Fibroblast of peridontal ligament (primary cell): ENCODE measurements at regions not wholly inside any gene's neighbourhood (a gene's known extent, or its start where the extent isn't known, plus 50 kb on each side); places are given as distances from the start of the nearest gene placed in this dataset.
"Not testable (repeated sequence)": the region's sequence is repeated elsewhere in the genome, so short reads cannot be mapped to it uniquely, and the experiment has no call there.

Source experiments
- DNase-seq: peaks from one replicate; pipeline ENCODE4 v3.0.0-alpha.2; 2010; ENCODE audit errors: extremely low read depth

- no peak for DNase-seq
These were observed 171.8 kb upstream of the GSE1 start for GRCh38 chr16:85441189-85441889.

DNA sequence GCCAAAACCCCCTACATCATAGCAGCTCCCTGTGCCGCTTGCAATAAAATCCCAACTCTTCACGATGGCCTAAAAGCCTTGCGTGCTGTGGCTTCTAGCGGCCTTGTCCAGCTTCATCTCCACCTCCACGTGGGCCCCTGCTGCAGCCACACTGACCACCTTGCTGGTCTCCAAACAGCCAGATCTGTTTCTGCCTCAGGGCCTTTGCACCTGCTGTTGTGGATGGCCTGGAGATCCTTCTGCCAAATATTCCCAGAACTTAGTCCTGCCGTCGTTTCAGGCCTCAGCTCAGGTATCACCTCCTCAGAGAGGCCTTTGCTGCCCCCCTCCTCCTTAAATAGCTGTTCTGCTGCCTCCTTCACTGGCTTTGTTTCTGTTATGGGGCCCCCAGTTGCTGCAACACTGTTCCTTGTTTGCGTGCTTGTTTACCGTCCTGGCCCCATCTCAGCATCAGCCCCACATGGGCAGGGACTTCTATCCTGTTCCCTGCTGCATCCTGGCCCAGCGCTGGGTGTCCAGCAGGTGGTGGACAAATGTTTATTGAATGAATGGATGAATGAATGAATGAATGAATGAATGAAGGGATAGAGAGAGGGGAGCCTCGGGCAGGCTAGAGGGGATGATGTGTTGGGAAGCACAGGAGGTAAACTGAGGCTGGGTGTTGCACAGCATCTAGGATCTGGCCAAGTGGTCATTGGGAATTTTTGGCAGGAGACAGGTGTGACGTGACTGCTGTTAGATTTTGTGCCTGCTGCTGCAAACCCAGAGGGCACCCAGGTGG lies 171.0 kb upstream of the GSE1 start:
- DNase-seq = no peak

- DNase-seq = no peak
These were observed 170.0 kb upstream of the GSE1 start for GRCh38 chr16:85443116-85443515.

- no peak for DNase-seq
These were observed 169.6 kb upstream of the GSE1 start for GRCh38 chr16:85443531-85443930.

GRCh38 chr16:85445064-85445778 lies 167.9 kb upstream of the GSE1 start:
- no peak for DNase-seq

DNA sequence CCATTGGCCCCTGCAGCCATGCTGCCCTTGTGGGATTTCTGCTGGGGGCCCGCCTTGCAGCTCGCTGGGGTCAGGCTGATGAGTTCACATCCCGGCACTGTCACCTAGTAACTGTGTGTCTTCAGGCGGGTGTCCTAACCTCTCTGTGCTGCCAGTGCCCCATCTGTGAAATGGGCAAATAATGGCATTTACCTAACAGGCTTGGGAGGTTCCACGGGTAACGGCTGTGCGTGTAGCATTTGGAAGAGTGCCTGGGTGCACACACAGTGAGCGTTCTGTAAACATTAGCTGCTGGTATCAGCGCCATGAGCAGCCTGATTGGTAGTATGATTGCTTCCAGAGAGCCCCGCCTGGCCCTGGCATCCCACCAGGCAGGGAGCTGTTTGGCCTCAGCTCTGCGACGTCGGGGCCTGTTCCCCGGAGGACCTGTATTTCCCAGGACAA lies 167.3 kb upstream of the GSE1 start:
- DNase-seq = peak; percentile 45

DNA sequence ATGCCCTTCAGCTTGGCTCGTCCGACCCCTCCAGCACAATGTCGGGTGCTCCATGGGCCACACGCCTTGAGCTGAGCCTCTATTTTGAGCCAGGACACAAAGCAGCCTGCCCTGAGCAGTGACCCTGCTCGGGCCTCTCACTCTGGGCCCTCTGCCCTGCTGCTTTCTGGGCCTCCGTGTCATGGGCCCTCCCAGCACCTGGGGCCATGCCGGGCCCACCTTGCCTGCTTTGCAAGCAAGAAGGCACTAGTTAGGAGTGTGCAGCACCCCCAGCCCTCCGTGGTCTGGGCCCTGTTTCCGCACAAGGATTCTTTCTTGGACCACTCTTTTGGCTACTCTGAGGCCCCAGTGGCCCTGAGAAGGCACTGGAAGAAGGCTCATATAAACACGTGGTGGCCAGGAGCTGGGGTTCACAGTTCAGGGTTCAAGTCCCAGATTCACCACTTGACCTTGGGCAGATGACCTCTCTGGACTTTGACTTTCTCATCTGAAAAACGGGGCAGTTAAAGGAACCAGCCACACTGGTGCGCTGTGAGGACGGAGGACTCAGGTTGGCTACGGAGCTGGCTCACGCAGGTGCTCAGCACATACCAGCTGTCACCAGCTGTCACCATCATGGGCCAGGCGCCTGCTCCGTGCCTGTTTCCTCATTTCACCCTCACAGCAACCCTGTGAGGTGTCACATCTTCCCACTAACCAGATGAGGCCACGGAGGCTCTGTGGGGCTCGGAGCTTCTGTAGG lies 166.0 kb upstream of the GSE1 start:
- DNase-seq = no peak

- no peak for DNase-seq
These were observed 165.3 kb upstream of the GSE1 start for GRCh38 chr16:85447693-85448313.

DNA sequence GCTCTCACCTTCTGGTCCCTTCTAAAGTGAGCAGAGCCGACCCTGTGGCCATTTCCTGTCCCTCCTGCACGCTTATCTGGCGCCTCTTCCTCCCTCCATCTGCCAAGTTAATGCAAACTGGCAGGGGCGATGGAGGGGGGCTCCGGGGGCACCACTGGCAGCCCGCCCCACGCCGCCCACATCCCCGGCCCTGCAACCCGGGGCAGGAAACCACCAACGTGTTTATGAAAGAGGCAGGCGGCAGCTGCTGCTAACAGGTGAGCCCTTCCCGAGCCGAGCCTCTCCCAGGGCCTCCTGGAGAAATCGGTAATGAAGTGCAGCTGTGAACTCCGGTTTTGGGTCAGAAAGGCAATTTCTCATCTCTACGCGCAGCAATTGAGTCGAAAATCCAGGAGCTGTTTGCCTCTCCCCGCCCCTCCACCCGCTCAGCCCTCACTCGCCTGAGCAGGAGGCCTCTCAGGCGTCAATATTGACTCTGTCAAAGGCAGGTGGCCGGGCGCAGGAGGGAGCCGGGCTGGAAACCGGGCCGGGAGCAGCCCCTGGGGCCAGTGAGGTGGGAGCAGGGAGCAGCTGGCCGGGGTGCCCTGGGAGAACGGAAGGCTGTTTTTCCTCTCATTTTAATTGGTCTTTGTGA lies 164.4 kb upstream of the GSE1 start:
- no peak for DNase-seq

DNA sequence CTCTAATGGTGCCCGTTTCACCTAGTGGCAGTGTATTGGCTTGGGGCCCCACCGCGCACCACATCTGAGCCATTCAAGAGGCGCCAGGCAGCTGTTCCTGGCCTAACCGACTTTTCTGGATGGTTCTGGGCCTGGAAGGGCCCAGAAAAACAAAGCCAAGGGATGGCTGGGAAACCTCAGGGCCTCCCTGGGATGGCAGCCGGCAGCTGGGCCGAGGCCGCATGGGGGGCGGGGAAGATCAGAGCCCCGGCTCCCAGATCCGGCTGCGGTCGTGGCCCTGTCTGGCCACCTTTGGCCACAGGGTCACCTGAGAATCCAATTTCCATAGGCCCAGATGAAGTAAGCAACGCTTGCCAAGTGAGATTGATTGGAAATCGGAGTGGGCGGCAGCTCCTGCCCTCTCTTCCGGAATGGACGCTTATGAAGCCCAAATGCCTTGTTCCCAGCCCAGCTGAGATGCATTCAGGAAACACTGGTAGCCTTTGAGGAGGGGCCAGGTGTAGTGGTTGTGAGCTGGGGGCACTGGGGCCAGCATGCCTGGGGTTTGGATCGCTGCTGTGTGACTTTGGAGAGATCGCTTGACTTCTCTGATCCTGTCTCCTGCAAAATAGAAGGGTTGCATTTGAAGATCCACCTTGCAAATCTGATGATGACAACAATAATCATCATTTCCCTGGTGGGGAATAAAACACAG lies 163.8 kb upstream of the GSE1 start:
- DNase-seq = no peak

- no peak for DNase-seq
These were observed 163.3 kb upstream of the GSE1 start for GRCh38 chr16:85449885-85450245.

DNA sequence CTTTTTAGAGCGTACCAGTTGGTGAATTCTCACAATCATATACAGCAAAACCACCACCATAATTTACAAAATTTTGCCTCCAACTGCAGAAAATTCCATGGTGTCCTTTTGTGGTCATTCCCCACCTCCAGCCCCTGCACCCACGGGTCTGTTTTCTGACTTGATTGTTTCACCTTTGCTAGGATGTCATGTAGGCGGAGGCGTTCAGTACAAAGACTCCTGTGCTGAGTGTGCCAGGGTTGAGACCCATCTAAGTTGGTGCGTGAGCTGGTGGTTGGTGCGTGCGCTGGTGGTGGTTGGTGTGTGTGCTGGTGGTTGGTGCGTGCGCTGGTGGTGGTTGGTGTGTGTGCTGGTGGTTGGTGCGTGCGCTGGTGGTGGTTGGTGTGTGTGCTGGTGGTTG lies 162.0 kb upstream of the GSE1 start:
- DNase-seq = not testable (repeated sequence)

GRCh38 chr16:85451641-85452363 lies 161.3 kb upstream of the GSE1 start:
- DNase-seq = no peak

- no peak for DNase-seq
These were observed 160.5 kb upstream of the GSE1 start for GRCh38 chr16:85452364-85453193.

DNA sequence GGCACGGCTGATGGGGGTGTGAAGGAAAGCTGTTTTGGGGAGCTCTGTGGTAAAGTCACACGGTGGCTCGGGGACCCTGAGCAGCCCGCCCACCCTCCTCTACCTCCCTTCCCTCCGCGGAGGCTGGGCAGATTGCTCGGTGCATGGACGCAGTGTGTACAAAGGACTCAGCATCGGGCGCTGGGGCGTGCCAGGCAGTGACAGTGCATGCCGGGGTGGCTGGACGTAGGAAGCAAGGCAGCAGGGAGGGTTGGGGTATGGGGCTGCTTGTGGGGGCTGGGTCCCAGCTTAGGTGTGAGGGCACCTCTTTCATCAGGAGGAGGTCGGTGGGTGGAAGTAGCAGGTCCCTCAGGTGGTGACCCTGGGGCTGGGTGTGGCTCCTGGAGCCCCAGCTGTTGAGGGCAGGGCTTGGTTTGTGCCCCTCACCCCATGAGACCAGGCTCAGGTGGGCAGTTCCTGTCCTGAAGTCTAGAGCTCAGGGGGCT lies 159.9 kb upstream of the GSE1 start:
- DNase-seq = no peak

GRCh38 chr16:85453703-85454102 lies 159.4 kb upstream of the GSE1 start:
- no peak for DNase-seq

DNA sequence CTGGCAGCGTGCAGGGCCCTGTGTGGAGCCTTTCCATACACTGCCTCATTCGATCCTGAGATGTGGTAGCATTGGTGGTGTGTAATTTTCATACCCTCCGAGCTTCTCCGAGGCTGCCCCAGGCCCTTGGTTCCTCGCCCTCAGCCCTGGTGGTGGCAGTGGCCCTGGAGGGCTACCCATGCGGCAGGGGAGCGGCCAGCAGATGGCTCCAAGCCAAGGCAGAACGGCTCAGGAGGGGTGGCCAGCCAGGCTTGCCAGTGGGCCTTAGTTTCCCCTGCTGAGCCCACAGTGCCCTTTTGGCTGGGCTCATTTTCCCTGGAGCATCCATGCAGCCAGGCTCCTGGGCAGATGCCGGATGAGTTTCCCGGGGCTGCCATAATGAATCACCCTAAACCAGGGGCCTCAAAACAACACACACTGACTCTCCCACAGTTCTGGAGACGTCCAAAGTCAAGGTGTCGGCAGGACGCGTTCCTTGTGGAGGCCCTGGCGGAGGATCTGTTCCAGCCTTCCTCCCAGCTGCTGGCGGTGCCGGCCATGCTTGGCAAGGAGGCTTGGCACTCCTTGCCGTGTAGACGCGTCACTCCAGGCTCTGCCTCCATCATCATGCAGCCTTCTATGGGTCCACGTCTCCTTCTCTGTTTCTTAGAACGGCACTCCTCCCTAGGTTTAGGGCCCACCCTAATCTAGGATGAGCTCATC lies 158.8 kb upstream of the GSE1 start:
- no peak for DNase-seq

DNA sequence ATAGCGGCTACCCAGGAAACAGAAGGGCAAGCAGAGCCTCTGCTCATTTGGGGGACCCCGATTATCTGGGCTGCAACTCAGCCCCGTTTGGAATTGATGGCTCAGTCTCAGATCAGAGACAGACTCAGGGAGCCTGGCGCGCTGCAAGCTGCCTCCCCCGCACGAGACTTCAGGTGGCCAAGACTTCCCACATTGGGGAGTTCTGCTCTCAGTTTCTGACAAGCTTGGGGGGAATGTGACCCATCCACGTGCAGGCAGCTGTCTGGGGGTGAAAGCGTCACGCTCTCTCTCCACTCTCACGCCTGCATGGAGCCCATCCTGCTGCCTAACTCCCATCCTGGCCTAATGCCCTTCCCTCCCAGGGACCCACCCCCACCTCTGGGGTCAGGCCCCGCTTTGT lies 157.6 kb upstream of the GSE1 start:
- no peak for DNase-seq
